Esophagus squamous epithelium (tissue), 5 donors: ENCODE measurements at regions not wholly inside any gene's neighbourhood (a gene's known extent, or its start where the extent isn't known, plus 50 kb on each side); places are given as distances from the start of the nearest gene placed in this dataset.

ENCODE experiments used
- DNase-seq: peaks from one replicate; lab custom pipeline; 2025; lab: John Stamatoyannopoulos, UW
- H3K27ac ChIP-seq, 4 donors: fragments of 200-600 bp; sonication (generic); one replicate each; pipeline ENCODE4 v1.5.1; 2016 to 2019; ENCODE audit warnings: mild to moderate bottlenecking in 1 of 4
- H3K27me3 ChIP-seq, 4 donors: fragments of 200-600 bp; sonication (generic); 1 replicate in 3 of 4; 2 replicates in 1 of 4; pipeline versions ENCODE4 v1.5.1 to v1.6.0; 2017 to 2021; ENCODE audit warnings: antibody characterized with exemption in 1 of 4
- H3K36me3 ChIP-seq, 3 donors: fragments of 200-600 bp; sonication (generic); one replicate each; pipeline ENCODE4 v1.5.1; 2016 to 2019
- H3K4me1 ChIP-seq, 3 donors: fragments of 200-600 bp; sonication (generic); one replicate each; pipeline ENCODE4 v1.5.1; 2017 to 2019
- H3K4me3 ChIP-seq, 4 donors: fragments of 200-600 bp; sonication (generic); 1 replicate in 3 of 4; 2 replicates in 1 of 4; pipeline ENCODE4 v1.5.1; 2016 to 2019; ENCODE audit warnings: mild to moderate bottlenecking in 2 of 4, moderate library complexity in 1 of 4
- H3K9me3 ChIP-seq, 3 donors: fragments of 200-600 bp; sonication (generic); one replicate each; pipeline ENCODE4 v1.5.1; 2016 to 2019
- CTCF ChIP-seq, 6 experiments: fragments of 450-650 bp in 4 of 6; fragments of 200-600 bp in 2 of 6; sonication (generic) in 2 of 6; IDR thresholded peaks; one replicate each; pipeline ENCODE4 v1.5.1; 2016 to 2019; ENCODE audit warnings: antibody characterized with exemption in 6 of 6, mild to moderate bottlenecking in 4 of 6, moderate library complexity in 4 of 6
- POLR2A ChIP-seq, 4 donors: fragments of 450-650 bp; IDR thresholded peaks; one replicate each; pipeline ENCODE4 v1.6.1; 2017; ENCODE audit warnings: antibody characterized with exemption in 4 of 4, mild to moderate bottlenecking in 4 of 4, moderate library complexity in 3 of 4
- WGBS, 2 donors: methylation state at CpG; one replicate each; pipeline ENCODE4 v1.1.5; 2018; 5-methylcytosine and 5-hydroxymethylcytosine counted together
- intact Hi-C: fragments of 100-400 bp; cut with DNase I; formaldehyde crosslinking; loops from one replicate; pipeline ENCODE4 v1.15.0; 2022
- donor health status: DM: yes; HTN: yes; CAD: no.

DNA sequence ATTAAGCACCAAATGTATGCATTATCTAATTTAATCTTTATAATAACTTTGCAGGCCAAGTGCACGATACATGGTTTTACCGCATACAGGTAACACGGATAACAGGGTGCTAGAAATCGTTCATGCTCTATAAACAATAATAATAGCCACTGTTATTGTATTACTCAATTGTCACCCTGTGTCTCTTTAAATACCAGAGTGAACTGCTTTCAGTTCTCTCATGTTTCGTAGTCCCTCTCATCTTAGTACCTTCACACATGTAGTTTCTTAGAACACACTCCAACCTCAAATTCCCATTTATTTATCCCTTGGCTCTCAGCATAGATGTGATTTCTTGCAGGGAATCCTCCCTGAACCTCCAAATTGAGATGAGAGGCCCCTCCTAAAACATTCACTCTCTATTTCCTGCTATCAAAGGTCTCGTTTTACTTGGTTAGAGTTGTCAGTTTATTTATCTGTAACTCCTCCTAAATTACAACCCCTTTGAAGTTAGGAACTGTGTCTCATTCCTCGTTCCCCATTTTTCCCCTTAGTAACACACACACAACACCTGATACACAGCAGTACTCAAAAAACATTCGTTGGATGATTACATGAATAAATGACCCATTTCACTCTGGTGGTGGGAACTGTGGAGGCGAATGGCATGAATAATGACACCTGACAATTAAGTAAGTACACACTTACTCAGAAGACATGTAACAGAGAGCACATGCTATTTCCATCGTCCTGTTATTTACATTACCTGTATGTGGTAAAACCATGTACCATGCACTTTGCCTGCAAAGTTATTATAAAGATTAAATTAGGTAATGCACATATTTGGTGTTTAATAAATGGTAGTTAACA, 134.6 kb downstream of the BTG1 start:
- WGBS, 2 donors: 68 to 82% methylated on average over 10 of the region's 10 CpGs
- no peak for TF ChIP-seq CTCF (IDR thresholded peaks at IDR 0.05)
- TF ChIP-seq POLR2A (IDR thresholded peaks at IDR 0.05): no peak
- intact Hi-C loops: no loop called here
- Histone ChIP-seq H3K4me3 (no peak overlapping the region), H3K4me1 (no peaks in the 10 kb centered on the region), H3K27ac (no peak overlapping the region), H3K36me3 (no peaks in the 10 kb centered on the region), H3K9me3 (no peaks in the 10 kb centered on the region), H3K27me3 (no peaks in the 10 kb centered on the region)
- no peak for DNase-seq

DNA sequence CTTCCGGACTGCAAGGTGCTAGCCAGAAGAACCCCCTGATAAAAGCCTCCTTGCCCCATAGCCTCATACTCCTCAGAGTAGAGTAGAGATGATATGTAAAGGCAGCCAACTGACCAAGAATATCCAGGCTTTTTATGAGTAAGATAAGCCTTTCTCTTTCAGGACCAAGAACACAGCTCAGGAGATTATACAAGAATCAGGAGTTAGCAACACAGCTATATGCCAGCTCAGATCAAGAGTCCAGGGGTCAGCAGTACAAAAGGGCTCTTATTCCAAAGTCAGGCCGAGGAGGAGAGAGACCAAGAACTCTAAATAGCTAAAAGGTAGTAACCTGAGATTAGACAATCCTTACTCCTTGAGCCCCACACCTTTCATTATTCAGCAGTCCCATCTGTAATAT, 135.3 kb downstream of the BTG1 start:
- 80 to 85% methylated on average over 2 of the region's 2 CpGs for whole genome bisulfite sequencing, 2 donors

DNA sequence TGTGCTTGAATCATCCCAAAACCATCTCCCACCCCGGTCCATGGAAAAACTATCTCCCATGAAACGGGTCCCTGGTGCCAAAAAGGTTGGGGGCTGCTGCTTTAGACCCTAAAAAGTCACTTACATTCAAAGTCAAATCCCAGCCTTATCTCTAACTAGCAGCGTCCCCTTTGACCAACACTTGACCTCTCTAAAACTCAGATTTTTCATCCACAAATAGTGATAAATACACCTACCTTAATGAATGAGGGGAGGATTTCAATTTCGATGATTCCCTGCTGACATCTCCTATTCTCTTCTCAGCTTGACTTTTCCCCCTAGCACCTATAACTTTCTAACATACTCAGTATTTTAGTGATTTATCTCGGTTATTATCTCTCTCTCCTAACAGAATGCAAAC, 137.3 kb downstream of the BTG1 start:
- intact Hi-C loops: no loop called here
- no peaks in the 10 kb centered on the region for H3K9me3 ChIP-seq
- WGBS, 2 donors: 88 to 90% methylated on average over 5 of the region's 5 CpGs
- H3K27ac ChIP-seq: no peak overlapping the region
- no peaks in the 10 kb centered on the region for H3K36me3 ChIP-seq
- TF ChIP-seq POLR2A (IDR thresholded peaks at IDR 0.05) (no peak), CTCF (IDR thresholded peaks at IDR 0.05) (no peak)
- no peaks in the 10 kb centered on the region for H3K4me1 ChIP-seq
- no peaks in the 10 kb centered on the region for H3K27me3 ChIP-seq
- no peak for DNase-seq
- no peak overlapping the region for H3K4me3 ChIP-seq

More for the DNA sequence above, 135.3 kb downstream of the BTG1 start:
- no peaks in the 10 kb centered on the region for H3K9me3 ChIP-seq
- TF ChIP-seq POLR2A (IDR thresholded peaks at IDR 0.05): no peak
- TF ChIP-seq CTCF (IDR thresholded peaks at IDR 0.05): no peak
- no peak overlapping the region for H3K4me3 ChIP-seq
- DNase-seq: no peak
- no peak overlapping the region for H3K27ac ChIP-seq
- intact Hi-C loops: no loop called here
- H3K27me3 ChIP-seq: no peaks in the 10 kb centered on the region
- H3K36me3 ChIP-seq: no peaks in the 10 kb centered on the region
- H3K4me1 ChIP-seq: no peaks in the 10 kb centered on the region

GRCh38 chr12:92007787-92008186, 137.9 kb downstream of the BTG1 start:
- Histone ChIP-seq H3K9me3 (no peaks in the 10 kb centered on the region), H3K4me1 (no peaks in the 10 kb centered on the region), H3K36me3 (no peaks in the 10 kb centered on the region), H3K27ac (no peak overlapping the region), H3K4me3 (no peak overlapping the region), H3K27me3 (no peaks in the 10 kb centered on the region)
- intact Hi-C loops: no loop called here
- no peak for DNase-seq
- 94 to 98% methylated on average over 9 of the region's 9 CpGs for WGBS, 2 donors
- TF ChIP-seq CTCF (IDR thresholded peaks at IDR 0.05) (no peak), POLR2A (IDR thresholded peaks at IDR 0.05) (no peak)

GRCh38 chr12:92003701-92004100, 141.9 kb downstream of the BTG1 start:
- Histone ChIP-seq H3K27ac (no peak overlapping the region), H3K4me3 (no peak overlapping the region), H3K36me3 (no peaks in the 10 kb centered on the region), H3K9me3 (no peaks in the 10 kb centered on the region), H3K27me3 (no peaks in the 10 kb centered on the region), H3K4me1 (peaks cover 0 to 4% (median 0%) of the 10 kb centered on the region in 3 donors)
- WGBS, 2 donors: 52 to 69% methylated on average over 3 of the region's 3 CpGs
- intact Hi-C loops: no loop called here
- TF ChIP-seq POLR2A (IDR thresholded peaks at IDR 0.05): no peak
- no peak for TF ChIP-seq CTCF (IDR thresholded peaks at IDR 0.05)
- DNase-seq: no peak
